MM.1S (cell line): ENCODE measurements at regions not wholly inside any gene's neighbourhood (a gene's known extent, or its start where the extent isn't known, plus 50 kb on each side); places are given as distances from the start of the nearest gene placed in this dataset.

ENCODE experiments used
- DNase-seq: peaks from one replicate; pipeline ENCODE4 v3.0.0-alpha.2; 2015
- H2AFZ ChIP-seq: fragments of 300-600 bp; sonication (generic); 2 replicates; pipeline ENCODE4 v1.6.0; 2016; ENCODE audit warnings: antibody characterized with exemption, low read length
- H3F3A ChIP-seq: fragments of 300-600 bp; sonication (generic); 2 replicates; pipeline ENCODE4 v1.6.1; 2016; ENCODE audit warnings: mild to moderate bottlenecking, antibody characterized with exemption, low read length, moderate library complexity, mixed read lengths; ENCODE audit not compliant: insufficient read depth
- H3K27ac ChIP-seq: fragments of 300-600 bp; sonication (generic); 2 replicates; pipeline ENCODE4 v1.5.1; 2016; ENCODE audit warnings: mild to moderate bottlenecking, low read length
- H3K27me3 ChIP-seq: fragments of 300-600 bp; sonication (generic); replicated peaks from 2 replicates; pipeline ENCODE4 v1.6.0; 2016; ENCODE audit warnings: low read length; ENCODE audit not compliant: insufficient read depth
- H3K36me3 ChIP-seq: fragments of 300-600 bp; sonication (generic); replicated peaks from 2 replicates; pipeline ENCODE4 v1.6.1; 2016; ENCODE audit warnings: mild to moderate bottlenecking, low read length, mixed read lengths; ENCODE audit not compliant: insufficient read depth
- H3K4me1 ChIP-seq: fragments of 300-600 bp; sonication (generic); 2 replicates; pipeline ENCODE4 v1.6.1; 2016; ENCODE audit warnings: low read length, mixed read lengths
- H3K4me2 ChIP-seq: fragments of 300-600 bp; sonication (generic); 2 replicates; pipeline ENCODE4 v1.6.0; 2016; ENCODE audit warnings: low read depth, low read length
- H3K4me3 ChIP-seq: fragments of 300-600 bp; sonication (generic); 2 replicates; pipeline ENCODE4 v1.5.1; 2016; ENCODE audit warnings: low read length, mixed read lengths
- H3K79me2 ChIP-seq: fragments of 300-600 bp; sonication (generic); 2 replicates; pipeline ENCODE4 v1.6.1; 2016; ENCODE audit warnings: mixed run types, low read length, mixed read lengths
- H3K9ac ChIP-seq: fragments of 300-600 bp; sonication (generic); 2 replicates; pipeline ENCODE4 v1.6.1; 2016; ENCODE audit warnings: low read length, mixed read lengths
- H3K9me2 ChIP-seq: fragments of 300-600 bp; sonication (generic); replicated peaks from 2 replicates; pipeline ENCODE4 v1.6.1; 2016; ENCODE audit warnings: mild to moderate bottlenecking, low read length, mixed read lengths; ENCODE audit not compliant: insufficient read depth
- H3K9me3 ChIP-seq: fragments of 300-600 bp; sonication (generic); replicated peaks from 2 replicates; pipeline ENCODE4 v1.6.1; 2016; ENCODE audit warnings: mild to moderate bottlenecking, low read length, mixed read lengths; ENCODE audit not compliant: insufficient read depth
- H4K20me1 ChIP-seq: fragments of 300-600 bp; sonication (generic); 2 replicates; pipeline ENCODE4 v1.6.1; 2016; ENCODE audit warnings: mild to moderate bottlenecking, low read length, moderate library complexity, mixed read lengths; ENCODE audit not compliant: insufficient read depth
- CTCF ChIP-seq: fragments of 300-600 bp; sonication (generic); IDR thresholded peaks from 2 replicates; pipeline ENCODE4 v1.5.1; 2016; ENCODE audit warnings: antibody characterized with exemption, low read length, mixed read lengths
- EZH2 ChIP-seq: fragments of 300-600 bp; sonication (generic); optimal IDR thresholded peaks from 2 replicates; pipeline ENCODE3; 2017; ENCODE audit warnings: low read depth, mild to moderate bottlenecking, antibody characterized with exemption, low read length, mixed read lengths
- EZH2phosphoT487 ChIP-seq: fragments of 300-600 bp; sonication (generic); IDR thresholded peaks from 2 replicates; pipeline ENCODE4 v1.6.1; 2018; ENCODE audit warnings: antibody characterized with exemption, low read length

- no peaks in the 10 kb centered on the region for H4K20me1 ChIP-seq
- no peaks in the 10 kb centered on the region for H3K9me3 ChIP-seq
- H3K9ac ChIP-seq: no peak overlapping the region
- TF ChIP-seq CTCF (no peak), EZH2phosphoT487 (no peak), EZH2 (no peak)
- H3K79me2 ChIP-seq: no peaks in the 10 kb centered on the region
- no peak overlapping the region for H2AFZ ChIP-seq
- H3K4me3 ChIP-seq: no peak overlapping the region
- no peak for DNase-seq
- no peak overlapping the region for H3K27ac ChIP-seq
- no peaks in the 10 kb centered on the region for H3K36me3 ChIP-seq
- no peaks in the 10 kb centered on the region for H3F3A ChIP-seq
- H3K27me3 ChIP-seq: no peaks in the 10 kb centered on the region
- no peak overlapping the region for H3K4me2 ChIP-seq
- no peaks in the 10 kb centered on the region for H3K4me1 ChIP-seq
- no peaks in the 10 kb centered on the region for H3K9me2 ChIP-seq
These were observed 205.2 kb downstream of the KCNJ2 start for GRCh38 chr17:70374496-70374895.

- no peaks in the 10 kb centered on the region for H3K9me2 ChIP-seq
- TF ChIP-seq EZH2phosphoT487 (no peak), EZH2 (no peak), CTCF (no peak)
- H3K27me3 ChIP-seq: no peaks in the 10 kb centered on the region
- H2AFZ ChIP-seq: 0 out of 2 replicates have a peak overlapping the region, but pooled peaks have one; percentile 26
- H3F3A ChIP-seq: no peaks in the 10 kb centered on the region
- H3K27ac ChIP-seq: no peak overlapping the region
- DNase-seq: no peak
- no peaks in the 10 kb centered on the region for H4K20me1 ChIP-seq
- no peaks in the 10 kb centered on the region for H3K36me3 ChIP-seq
- no peak overlapping the region for H3K4me2 ChIP-seq
- H3K4me1 ChIP-seq: no peaks in the 10 kb centered on the region
- no peak overlapping the region for H3K9ac ChIP-seq
- H3K9me3 ChIP-seq: no peaks in the 10 kb centered on the region
- no peaks in the 10 kb centered on the region for H3K79me2 ChIP-seq
- H3K4me3 ChIP-seq: no peak overlapping the region
These were observed 206.1 kb downstream of the KCNJ2 start for GRCh38 chr17:70375406-70375805.

- DNase-seq: no peak
- no peak overlapping the region for H3K4me2 ChIP-seq
- H3K9me2 ChIP-seq: no peaks in the 10 kb centered on the region
- H3K9ac ChIP-seq: no peak overlapping the region
- TF ChIP-seq CTCF (no peak), EZH2phosphoT487 (no peak), EZH2 (no peak)
- no peak overlapping the region for H3K27ac ChIP-seq
- H3K9me3 ChIP-seq: no peaks in the 10 kb centered on the region
- no peaks in the 10 kb centered on the region for H3K27me3 ChIP-seq
- no peaks in the 10 kb centered on the region for H3K36me3 ChIP-seq
- no peaks in the 10 kb centered on the region for H3K4me1 ChIP-seq
- no peaks in the 10 kb centered on the region for H4K20me1 ChIP-seq
- H2AFZ ChIP-seq: no peak overlapping the region
- no peaks in the 10 kb centered on the region for H3F3A ChIP-seq
- H3K79me2 ChIP-seq: no peaks in the 10 kb centered on the region
- H3K4me3 ChIP-seq: no peak overlapping the region
These were observed 206.8 kb downstream of the KCNJ2 start for GRCh38 chr17:70375813-70376770.
